ENCODE measurements at regions not wholly inside any gene's neighbourhood (a gene's known extent, or its start where the extent isn't known, plus 50 kb on each side); places are given as distances from the start of the nearest gene placed in this dataset.

- TF ChIP-seq, protein P1, sequence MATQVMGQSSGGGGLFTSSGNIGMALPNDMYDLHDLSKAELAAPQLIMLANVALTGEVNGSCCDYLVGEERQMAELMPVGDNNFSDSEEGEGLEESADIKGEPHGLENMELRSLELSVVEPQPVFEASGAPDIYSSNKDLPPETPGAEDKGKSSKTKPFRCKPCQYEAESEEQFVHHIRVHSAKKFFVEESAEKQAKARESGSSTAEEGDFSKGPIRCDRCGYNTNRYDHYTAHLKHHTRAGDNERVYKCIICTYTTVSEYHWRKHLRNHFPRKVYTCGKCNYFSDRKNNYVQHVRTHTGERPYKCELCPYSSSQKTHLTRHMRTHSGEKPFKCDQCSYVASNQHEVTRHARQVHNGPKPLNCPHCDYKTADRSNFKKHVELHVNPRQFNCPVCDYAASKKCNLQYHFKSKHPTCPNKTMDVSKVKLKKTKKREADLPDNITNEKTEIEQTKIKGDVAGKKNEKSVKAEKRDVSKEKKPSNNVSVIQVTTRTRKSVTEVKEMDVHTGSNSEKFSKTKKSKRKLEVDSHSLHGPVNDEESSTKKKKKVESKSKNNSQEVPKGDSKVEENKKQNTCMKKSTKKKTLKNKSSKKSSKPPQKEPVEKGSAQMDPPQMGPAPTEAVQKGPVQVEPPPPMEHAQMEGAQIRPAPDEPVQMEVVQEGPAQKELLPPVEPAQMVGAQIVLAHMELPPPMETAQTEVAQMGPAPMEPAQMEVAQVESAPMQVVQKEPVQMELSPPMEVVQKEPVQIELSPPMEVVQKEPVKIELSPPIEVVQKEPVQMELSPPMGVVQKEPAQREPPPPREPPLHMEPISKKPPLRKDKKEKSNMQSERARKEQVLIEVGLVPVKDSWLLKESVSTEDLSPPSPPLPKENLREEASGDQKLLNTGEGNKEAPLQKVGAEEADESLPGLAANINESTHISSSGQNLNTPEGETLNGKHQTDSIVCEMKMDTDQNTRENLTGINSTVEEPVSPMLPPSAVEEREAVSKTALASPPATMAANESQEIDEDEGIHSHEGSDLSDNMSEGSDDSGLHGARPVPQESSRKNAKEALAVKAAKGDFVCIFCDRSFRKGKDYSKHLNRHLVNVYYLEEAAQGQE (IDR thresholded peaks at IDR 0.05; ENCODE audit: low read depth) = no peak
- TF ChIP-seq CREB1 (IDR thresholded peaks at IDR 0.05; ENCODE audit: low read depth) (no peak), CEBPB (IDR thresholded peaks at IDR 0.05) (no peak), TEAD4 (IDR thresholded peaks at IDR 0.05) (no peak), USF1 (IDR thresholded peaks at IDR 0.05) (no peak), ZBTB7A (IDR thresholded peaks at IDR 0.05; ENCODE audit: low read depth) (no peak), EP300 (IDR thresholded peaks at IDR 0.05; ENCODE audit: borderline replicate concordance) (no peak), RAD21 (IDR thresholded peaks at IDR 0.05; ENCODE audit: low read depth) (no peak), TCF12 (IDR thresholded peaks at IDR 0.05; ENCODE audit: low read depth) (no peak), YY1 (IDR thresholded peaks at IDR 0.05; ENCODE audit: low read depth) (no peak)
- TF ChIP-seq, protein P2, sequence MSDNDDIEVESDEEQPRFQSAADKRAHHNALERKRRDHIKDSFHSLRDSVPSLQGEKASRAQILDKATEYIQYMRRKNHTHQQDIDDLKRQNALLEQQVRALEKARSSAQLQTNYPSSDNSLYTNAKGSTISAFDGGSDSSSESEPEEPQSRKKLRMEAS (IDR thresholded peaks at IDR 0.05) = no peak
Measured at GRCh38 chr5:15234911-15235310, 265.1 kb upstream of the FBXL7 start.

All from Ishikawa (cell line).